ENCODE measurements at regions not wholly inside any gene's neighbourhood (a gene's known extent, or its start where the extent isn't known, plus 50 kb on each side); places are given as distances from the start of the nearest gene placed in this dataset.

- TF ChIP-seq CTCF (IDR thresholded peaks at IDR 0.05) (no peak), POLR2A (IDR thresholded peaks at IDR 0.05) (no peak)
Observed at GRCh38 chr2:120650022-120650644, 85.5 kb upstream of the GLI2 start.
